HG03460 (cell line): ENCODE measurements at regions not wholly inside any gene's neighbourhood (a gene's known extent, or its start where the extent isn't known, plus 50 kb on each side); places are given as distances from the start of the nearest gene placed in this dataset.
"Not testable (repeated sequence)": the region's sequence is repeated elsewhere in the genome, so short reads cannot be mapped to it uniquely, and the experiment has no call there.

Source experiments
- ATAC-seq: cut with Tn5 transposase; IDR thresholded peaks from one replicate; pipeline ENCODE4 v1.9.1; 2021; ENCODE audit not compliant: unreplicated experiment

DNA sequence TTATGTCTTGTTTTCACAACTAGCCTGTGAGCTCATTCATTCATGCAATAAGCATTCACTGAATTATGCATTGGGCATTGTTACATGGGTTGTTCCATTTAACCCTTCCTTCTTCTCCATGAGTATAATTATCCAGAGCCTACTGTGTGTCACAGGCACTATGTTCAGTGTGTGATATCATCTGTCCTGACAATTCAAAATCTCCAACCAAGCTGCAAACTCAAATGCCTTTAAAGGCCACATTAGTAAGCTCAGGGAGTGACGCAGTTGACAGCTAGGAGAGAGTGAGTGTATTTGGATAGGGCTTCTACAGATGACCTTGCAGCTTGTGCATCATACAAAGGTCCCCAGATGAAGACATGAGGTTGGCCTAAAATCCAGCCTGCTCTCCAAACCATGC lies 289.5 kb downstream of the OMA1 start:
- ATAC-seq = no peak

DNA sequence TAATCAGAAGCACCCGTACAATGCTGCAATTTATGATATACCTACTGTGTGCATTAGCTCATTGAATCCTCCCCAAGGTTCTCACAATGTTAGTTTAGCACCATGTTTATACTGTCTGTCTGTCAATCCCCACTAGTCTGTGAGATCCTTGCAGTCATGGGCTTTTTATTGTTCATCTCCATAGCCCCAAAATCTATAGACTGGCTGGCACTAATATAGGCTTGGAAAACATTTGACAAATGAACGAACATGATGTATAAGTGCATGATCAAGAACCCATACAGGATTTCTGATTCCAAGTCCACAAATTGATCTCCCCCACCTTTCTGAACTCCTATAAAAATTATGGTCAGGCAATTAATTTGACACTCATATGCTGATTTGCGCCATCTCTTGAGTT lies 290.0 kb downstream of the OMA1 start:
- no peak for ATAC-seq

DNA sequence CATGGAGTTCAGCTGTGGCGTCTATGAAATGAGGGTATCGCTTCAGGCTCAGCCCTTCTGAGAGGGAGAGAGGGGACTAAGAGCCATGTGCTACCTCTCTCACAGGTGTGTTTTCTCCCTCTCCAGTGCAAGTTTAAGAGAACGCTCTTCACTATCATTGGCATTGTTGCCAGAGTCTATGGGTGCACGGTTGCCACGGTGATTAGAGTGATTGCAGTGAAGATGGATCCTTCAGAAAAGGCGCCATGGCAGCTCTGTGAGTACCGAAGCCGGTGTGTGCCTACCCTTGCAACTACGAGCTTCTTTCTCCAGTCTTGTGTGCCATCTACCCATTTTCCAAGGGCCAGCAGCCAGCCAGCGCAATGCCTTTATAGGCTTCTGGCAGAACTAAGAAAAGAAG lies 290.5 kb downstream of the OMA1 start:
- ATAC-seq = no peak

DNA sequence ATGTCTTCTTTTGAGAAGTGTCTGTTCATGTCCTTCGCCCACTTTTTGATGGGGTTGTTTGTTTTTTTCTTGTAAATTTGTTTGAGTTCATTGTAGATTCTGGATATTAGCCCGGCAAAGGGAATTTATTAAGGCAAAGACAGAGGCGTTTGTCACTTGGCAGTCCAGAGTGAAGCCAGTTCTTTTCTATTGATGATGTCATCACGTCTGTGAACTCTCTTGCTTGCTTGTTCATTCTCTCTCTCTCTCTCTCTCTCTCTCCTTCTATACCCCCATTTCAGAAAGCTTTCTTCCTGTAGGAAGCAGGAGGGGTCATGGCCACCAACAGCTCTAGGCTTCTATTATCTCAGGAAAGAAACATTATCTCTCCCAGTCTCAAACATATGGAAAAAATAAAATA lies 291.3 kb downstream of the OMA1 start:
- ATAC-seq = no peak

DNA sequence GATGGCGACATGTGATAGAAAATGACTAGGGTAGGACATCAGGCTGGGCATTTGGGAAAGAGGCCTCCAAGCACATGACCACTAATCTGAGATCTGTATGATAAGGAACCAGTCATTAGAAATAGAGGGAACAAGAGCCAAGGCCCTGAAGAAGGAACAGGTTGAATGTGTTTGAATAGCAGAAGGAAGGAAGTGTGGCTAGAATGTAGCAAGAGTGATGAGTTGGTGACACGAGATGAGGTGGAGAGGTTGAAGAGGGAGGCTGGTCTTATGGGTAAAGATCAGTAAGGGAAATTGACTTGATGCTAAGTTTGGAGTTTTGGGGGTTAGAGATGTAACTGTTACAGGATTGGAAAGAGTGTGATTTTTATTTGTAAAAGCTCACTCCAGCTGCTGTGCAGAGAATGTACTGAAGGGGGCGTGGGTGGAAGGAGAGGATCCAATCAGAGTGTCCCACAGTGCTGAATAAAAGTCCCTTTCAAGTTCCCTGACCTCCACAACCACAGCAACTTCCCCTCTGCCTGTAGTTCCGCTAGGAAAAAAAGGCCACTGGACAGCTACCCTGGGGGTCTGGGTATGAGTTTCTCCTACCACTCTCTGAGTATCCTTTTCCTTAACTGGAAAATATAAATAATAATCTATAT lies 295.0 kb downstream of the OMA1 start:
- ATAC-seq = no peak

DNA sequence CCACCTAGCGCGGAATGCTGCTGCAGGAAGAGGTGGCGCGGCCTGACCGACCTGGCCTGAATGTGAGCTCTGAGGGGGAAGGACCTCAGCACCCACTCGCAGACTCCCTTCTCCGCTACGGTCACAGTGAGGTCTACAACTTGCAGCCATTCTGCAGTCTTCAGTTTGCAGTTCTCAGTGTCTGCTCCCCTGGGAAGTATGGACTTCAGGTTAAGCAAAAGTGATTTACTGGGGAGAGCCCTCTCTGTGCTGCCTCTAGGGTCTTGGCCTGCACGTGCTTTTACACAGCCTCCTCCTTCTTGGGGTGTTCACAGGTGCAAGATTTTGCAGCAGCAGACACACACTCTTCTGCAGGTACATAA lies 296.0 kb downstream of the OMA1 start:
- ATAC-seq = no peak

DNA sequence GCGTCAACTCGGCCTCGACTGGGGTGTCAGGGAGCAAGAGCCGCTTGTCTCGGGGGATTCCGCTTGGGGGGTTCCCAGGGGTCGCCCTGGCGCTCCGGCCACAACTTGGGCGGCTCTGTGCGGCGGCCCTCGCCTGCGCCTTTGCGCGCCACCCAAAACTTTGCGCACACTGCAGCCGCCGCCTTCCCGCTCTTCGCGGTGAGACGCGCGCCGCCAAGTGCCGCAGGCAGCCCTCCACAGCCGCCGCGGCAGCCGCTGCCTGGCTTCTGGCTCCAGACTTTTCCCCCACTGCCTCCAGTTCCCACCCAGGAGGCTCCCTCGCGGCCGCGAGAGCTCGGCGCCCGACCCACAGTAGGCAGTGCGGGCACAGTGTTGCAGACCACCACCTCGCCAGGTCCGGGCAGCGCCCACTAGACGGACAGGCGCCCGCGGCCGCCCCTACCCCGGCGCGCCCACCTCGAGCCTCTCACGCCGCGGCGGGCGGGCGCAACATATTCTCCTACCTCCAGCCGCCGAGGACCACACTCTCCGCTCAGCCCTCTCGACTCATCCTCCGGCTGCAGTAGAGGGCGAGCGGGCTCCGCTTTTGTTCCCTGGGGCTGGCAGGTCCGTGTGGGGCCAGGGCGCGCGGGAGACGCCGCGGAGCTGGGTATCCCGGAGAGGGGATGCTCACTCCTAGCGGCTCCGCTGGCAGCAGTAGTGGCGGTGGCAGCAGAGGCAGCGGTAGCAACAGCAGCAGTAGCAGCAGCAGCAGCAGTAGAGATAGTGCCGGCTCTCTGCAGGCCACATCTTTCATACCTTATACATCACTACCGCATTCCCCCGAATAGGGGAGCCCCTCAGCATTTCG lies 296.6 kb downstream of the OMA1 start:
- no peak for ATAC-seq

DNA sequence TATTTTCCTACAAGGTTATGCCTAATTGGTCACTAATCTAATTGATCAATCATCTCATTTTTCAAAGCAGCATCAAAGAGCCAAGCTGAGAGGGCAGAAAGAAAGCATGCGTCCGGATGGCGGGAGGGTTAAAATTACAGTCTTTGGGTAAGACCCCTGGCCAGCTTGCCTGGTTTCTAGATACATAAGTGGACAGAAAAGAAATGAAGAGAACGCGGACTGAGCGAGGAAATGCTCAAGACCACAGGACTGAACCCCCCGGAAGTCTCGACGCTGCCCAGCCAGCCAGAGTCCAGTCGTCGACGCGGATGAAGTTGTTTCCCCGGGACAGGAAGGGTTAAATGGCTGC lies 297.2 kb downstream of the OMA1 start:
- ATAC-seq = no peak

DNA sequence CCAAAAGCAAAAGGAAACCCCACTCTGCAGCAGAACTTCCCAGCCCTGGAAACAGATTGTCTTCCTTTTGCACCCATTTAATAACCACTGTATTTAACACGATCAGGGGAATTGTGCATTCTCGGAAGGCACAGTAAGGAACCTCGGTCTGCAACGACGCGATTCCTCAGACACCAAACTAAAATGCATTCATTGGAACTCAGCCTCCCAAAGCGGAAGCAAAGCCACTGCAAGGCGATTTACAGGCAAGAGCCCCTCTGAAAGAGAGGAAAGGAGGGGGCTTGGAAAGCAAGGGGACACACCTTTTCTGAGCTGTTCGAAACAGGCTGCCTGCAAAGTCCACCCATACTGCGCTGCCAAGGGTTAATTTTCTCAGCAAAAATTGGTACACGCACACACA lies 297.7 kb downstream of the OMA1 start:
- ATAC-seq = no peak

DNA sequence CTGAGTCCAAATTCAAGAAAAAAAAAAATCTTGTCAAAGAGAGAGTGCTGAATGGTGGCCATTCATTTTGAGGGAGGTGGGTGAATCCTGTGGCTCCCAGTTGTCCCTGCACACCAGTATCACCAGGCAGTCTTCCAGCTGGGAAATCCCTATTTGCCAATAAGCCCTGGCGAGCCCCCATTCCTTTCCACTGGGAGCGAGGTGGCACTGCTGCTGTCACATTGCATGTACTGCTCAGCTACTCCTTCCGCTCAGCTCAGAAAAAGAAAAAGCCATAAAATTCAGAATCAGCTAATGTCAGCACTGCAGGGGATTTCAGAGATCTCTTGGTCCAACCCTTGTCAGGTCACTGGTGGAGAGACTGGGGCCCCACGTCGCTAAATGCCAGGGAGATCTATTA lies 298.5 kb downstream of the OMA1 start:
- ATAC-seq = no peak

DNA sequence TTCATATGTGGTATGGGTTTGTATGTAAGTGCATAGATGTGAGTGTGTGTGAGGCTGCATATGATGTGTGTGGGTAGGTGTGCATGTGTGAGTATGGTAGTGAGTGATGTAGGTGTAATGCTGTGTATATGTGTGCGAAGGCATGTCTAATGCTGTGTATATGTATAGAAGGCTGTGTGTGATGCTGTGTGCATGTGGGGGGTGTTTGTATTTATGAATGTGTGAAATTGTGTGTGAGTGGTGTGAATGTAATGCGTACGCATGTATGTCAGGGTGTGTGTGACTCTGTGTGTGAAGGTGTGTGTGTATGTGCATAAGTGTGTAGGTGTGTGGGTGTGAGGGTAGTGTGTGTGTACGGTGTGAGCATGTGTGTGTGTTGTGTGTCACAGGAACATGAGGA lies 300.0 kb downstream of the OMA1 start:
- no peak for ATAC-seq

DNA sequence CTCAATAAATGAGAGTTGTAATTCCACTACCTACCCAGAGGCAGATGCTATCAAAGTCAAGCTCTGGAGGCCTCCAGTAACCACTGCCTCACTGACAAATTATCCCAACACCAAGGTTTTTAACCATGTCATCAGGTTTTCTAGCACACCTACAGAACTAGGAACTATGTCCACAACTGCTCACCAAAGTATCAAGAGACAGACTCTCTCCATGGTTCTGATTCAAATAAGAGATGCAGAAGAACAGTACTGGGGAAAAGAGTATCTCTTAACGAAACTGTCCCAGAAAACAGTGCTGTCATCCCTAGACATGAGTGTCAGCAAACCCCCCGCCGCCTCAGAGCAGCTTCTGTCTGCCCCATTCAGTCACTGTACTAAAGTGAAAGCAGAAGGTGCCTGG lies 301.7 kb downstream of the OMA1 start:
- no peak for ATAC-seq

DNA sequence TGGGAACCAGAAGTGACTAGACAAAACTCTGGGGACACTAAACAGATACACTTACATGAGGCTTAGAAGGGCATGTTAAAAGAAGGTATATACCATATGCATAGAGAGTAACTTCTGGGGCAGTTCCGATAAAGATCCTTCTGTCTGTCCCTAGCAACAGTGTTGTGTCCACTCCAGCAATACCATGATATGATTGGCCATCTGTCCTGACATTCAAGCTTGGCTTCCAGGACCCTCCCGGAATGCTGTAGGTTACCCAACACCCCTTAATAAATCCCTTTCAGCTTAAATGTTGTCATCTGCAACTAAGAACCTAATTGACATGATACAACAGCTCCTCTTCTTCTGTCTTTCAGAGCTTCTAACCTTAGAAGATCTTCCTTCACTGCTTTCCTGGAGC lies 307.7 kb downstream of the OMA1 start:
- ATAC-seq = no peak

DNA sequence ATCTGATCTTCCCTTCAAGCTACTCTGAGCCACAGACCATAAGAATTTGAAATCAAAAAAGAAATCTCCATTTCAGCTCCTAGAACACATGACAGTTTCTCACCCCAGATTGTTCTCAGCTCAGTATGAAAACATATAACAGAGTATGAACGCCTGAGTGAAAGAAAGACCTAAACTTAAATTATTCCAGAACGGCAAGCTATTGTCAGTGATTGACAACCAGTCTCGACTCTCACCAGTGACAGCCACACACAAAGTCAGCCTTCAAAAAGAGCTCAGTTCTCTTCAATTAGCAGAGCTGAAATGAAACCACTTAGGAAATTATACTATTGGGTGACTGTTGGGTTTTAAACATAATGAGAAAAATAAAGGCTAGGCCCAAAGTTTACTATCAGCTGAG lies 312.8 kb downstream of the OMA1 start:
- ATAC-seq = no peak

DNA sequence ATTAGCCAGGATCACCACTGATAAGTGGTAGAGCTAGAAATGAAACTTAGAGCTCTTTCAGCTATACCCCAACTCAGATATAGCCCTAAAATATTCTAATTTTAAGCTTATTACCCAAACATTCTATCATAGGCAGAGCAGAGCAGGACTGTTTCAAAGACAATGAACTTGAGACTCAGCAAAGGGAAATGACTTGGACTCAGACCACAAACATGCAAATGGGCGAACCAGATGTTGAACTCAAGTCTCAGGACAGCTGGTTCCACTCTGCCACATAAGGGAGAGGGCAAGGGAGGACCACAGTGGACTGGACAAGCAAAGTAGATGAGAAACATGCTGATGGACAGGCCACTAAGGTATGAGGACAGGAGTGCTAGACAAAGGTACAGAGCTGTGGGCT lies 315.3 kb downstream of the OMA1 start:
- peak; percentile 47 for ATAC-seq

DNA sequence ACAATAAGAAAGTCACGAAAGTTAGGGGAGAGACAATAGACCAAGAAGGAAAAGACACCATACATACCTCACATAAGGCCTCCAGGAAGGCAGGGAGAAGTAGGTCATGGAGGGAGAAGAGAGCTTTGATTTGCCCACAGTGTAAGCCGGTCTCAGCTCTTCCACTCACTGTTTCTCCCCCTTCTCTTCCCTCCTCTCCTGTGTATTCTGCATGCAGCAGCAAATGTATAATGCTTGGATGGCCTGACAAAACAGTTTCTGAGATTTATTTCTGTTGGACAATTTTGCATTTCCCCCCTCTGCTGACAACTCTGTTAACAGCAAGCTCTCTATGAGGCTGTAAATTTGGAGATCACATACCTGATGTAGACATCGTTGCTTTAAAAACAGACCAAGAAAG lies 318.9 kb downstream of the OMA1 start:
- ATAC-seq = no peak

DNA sequence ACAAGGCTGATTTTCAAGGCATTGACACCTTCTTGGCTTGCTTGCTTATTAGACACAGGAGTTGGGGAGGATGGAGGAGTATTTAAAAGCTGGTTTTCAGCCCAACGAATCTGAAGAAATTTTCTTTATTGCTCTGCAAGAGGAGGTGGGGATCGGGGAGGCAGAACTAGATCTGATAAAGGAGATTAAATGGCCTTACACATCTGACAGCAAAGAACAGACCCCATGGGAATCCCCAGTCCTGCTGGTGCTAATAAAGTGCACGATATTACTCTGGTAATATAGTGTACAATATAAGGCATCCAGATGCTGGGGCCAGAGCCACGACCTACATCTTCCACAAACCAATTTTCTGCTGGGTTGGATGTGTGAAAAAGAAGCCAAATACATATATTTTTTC lies 323.0 kb downstream of the OMA1 start:
- ATAC-seq = no peak

DNA sequence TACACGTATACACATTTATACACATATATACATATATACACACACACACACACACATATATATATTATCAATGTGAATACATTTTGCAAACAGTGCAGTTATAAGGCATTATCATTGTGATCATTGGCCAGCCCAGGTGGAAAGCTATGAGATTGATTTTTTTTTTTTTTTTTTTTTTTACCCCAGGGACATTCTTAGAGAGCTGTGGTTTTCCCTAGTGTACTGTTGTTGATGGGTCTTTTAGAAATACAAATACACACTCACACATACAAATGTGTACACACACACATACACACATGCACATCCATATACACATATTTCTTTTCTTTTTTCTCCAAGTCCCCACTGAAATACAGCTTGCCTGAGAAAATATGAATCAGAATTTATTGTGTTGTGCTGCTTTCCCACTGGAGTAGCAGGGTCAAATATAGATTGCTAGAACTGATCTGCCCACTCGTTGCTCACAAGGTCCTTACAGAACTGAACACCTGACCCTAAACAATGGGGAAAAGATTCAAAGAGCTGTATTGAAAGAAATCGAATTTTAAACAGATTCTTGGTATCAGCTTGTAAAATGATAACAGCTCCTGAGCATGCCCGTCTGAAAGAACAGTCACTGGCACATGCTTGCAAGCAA lies 325.6 kb downstream of the OMA1 start:
- ATAC-seq = no peak

DNA sequence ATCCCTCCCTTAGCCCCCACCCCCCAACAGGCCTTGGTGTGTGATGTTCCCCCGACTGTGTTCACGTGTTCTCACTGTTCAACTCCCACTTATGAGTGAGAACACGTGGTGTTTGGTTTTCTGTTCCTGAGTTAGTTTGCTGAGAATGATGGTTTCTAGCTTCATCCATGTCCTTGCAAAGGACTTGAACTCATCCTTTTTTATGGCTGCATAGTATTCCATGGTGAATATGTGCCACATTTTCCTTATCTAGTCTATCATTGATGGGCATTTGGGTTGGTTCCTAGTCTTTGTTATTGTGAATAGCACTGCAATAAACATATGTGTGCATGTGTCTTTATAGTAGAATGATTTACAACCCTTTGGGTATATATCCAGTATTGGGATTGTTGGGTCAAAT lies 330.4 kb downstream of the OMA1 start:
- ATAC-seq = not testable (repeated sequence)

DNA sequence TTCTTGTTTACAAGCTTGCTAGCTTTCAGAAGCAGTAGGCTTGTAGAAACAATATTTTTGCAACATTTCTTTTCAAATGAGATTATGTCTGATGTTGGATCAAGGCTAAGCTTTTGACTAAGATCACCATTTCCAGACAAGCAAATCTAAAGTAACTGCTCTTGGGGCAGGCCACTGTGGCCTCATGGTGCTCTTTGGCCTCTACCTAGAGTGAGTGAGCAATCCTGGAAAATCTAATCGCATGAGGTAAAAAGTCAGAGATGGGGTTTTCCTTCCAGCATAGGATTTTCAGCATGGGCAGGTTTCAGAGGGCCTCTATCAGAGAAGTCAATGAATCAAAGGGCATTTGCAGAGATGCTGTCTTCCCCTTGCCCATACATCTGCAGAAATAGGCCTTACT lies 331.9 kb downstream of the OMA1 start:
- no peak for ATAC-seq

DNA sequence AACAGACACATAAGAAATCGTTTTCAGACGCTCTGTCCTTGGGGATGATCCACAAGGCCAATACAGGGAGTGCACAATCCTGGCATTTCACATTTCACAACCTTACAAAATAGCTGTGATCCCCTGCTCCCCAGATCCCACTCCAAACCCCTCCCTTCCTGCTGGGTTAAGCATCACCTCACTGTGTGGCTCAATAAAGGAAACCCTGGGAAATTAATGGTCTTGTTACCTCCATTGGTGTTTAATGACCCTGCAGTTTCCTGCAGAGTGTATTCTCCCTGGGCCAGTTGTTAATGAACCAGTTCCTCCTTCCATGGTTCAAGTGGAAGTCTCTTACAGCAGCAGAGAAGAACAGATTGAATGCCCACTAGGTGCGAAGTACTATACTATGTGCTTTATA lies 334.7 kb downstream of the OMA1 start:
- ATAC-seq = no peak

DNA sequence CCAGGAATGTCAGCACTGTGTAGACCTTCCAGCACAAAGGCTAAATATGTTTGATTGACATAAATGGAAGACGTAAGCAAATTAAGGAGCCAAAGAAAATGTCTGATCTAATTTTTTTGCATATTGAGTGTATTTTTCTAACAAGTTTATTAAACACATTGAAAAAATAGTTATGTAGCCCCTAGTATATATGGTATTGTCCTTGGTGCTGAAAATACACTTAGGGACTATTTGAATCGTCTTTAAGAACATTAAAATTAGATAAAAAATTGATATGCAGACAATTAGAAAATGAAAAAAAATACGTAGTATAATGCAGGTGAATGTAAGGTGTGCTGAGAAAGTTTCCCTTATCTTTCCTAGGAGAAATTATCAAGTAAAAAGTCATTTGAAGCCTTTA lies 337.0 kb downstream of the OMA1 start:
- ATAC-seq = no peak

DNA sequence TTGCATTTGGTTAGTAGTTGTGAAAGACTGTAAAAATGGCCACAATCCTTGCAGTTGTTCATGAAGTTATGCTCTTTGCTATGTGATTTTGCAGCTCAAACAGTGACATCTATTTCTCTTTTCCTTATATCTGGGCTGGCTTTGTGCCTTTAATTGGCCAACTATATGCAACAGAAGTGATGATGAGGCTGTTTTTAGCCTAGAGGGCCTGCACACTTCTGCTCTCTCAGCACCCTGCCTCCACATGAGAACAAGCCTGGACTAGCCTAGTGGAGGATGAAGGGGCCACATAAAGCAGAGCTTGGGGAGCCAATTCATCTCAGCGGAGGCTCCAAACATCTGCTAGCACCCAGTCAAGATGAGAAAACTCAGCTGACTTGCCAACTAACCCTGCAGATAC lies 339.8 kb downstream of the OMA1 start:
- ATAC-seq = no peak
